Cardiac muscle cell (in vitro differentiated cells and primary cell): ENCODE measurements at regions not wholly inside any gene's neighbourhood (a gene's known extent, or its start where the extent isn't known, plus 50 kb on each side); places are given as distances from the start of the nearest gene placed in this dataset.
"Not testable (repeated sequence)": the region's sequence is repeated elsewhere in the genome, so short reads cannot be mapped to it uniquely, and the experiment has no call there.

Experiments used
- DNase-seq, 2 donors: peaks; one replicate each; pipeline versions ENCODE4 v3.0.0 to v3.0.0-alpha.2; 2010 to 2017; ENCODE audit warnings: low read depth in 1 of 2, low spot score in 1 of 2
- H3K27ac ChIP-seq: fragments of 200-600 bp; sonication (generic); 2 replicates; pipeline ENCODE4 v1.5.1; 2016
- H3K27me3 ChIP-seq: fragments of 200-600 bp; sonication (generic); 2 replicates; pipeline ENCODE4 v1.6.0; 2016; ENCODE audit warnings: control low read depth
- H3K36me3 ChIP-seq: fragments of 200-600 bp; sonication (generic); 2 replicates; pipeline ENCODE4 v1.5.1; 2016; ENCODE audit warnings: control low read depth
- H3K4me1 ChIP-seq: fragments of 200-600 bp; sonication (generic); 2 replicates; pipeline ENCODE4 v1.8.1; 2017; ENCODE audit warnings: low read depth, mild to moderate bottlenecking, mixed run types
- H3K4me3 ChIP-seq: fragments of 200-600 bp; sonication (generic); 2 replicates; pipeline ENCODE4 v1.5.1; 2016; ENCODE audit warnings: mild to moderate bottlenecking
- H3K9me3 ChIP-seq: fragments of 200-600 bp; sonication (generic); 2 replicates; pipeline ENCODE4 v1.5.1; 2017; ENCODE audit warnings: low read depth, mild to moderate bottlenecking, control low read depth
- CTCF ChIP-seq: IDR thresholded peaks from 2 replicates; pipeline ENCODE4 v1.5.1; 2012; ENCODE audit warnings: low read depth, mild to moderate bottlenecking, low read length

GRCh38 chrX:119296973-119297372, 60.9 kb downstream of the PGRMC1 start:
- DNase-seq, H3K27ac ChIP-seq, H3K27me3 ChIP-seq, H3K4me3 ChIP-seq, H3K4me1 ChIP-seq, H3K9me3 ChIP-seq, H3K36me3 ChIP-seq: not testable (repeated sequence)

GRCh38 chrX:119299812-119300211, 63.7 kb downstream of the PGRMC1 start:
- not testable (repeated sequence) for H3K4me1 ChIP-seq, H3K27ac ChIP-seq, H3K36me3 ChIP-seq, H3K9me3 ChIP-seq, H3K27me3 ChIP-seq, H3K4me3 ChIP-seq, DNase-seq

DNA sequence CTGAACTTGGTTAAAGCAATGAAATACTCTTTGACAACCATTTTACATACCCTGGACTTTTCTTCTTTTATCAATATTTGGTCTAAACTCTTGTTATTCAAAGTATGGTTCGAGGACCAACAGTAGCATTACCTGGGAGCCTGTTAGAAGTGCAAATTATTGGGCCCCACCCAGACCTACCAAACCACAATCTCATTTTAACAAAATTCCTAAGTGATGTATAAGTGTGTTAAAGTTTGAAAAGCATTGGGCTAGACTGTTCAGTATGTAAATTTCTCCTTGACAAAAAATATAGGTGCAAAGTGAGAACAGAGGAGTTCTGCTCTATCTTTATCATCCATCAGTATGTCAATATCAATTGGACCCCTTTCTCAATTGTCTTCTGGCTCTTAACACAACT, 67.1 kb downstream of the PGRMC1 start:
- Histone ChIP-seq H3K36me3 (no peaks in the 10 kb centered on the region), H3K4me1 (no peaks in the 10 kb centered on the region), H3K9me3 (no peaks in the 10 kb centered on the region), H3K4me3 (no peak overlapping the region), H3K27me3 (no peaks in the 10 kb centered on the region), H3K27ac (no peak overlapping the region)
- TF ChIP-seq CTCF, result no peak
- no peak for DNase-seq

GRCh38 chrX:119325456-119325855, 73.7 kb upstream of the SLC25A43 start:
- Histone ChIP-seq H3K36me3 (no peaks in the 10 kb centered on the region), H3K4me1 (no peaks in the 10 kb centered on the region), H3K27ac (no peak overlapping the region), H3K27me3 (no peaks in the 10 kb centered on the region), H3K9me3 (no peaks in the 10 kb centered on the region), H3K4me3 (no peak overlapping the region)
- TF ChIP-seq CTCF, result no peak
- peak in 1 of 2 donors; percentile 12 for DNase-seq

- H3K36me3 ChIP-seq, DNase-seq, H3K27me3 ChIP-seq, H3K9me3 ChIP-seq, H3K4me3 ChIP-seq, H3K4me1 ChIP-seq, H3K27ac ChIP-seq: not testable (repeated sequence)
Measured at GRCh38 chrX:119331873-119332272, 67.3 kb upstream of the SLC25A43 start.

DNA sequence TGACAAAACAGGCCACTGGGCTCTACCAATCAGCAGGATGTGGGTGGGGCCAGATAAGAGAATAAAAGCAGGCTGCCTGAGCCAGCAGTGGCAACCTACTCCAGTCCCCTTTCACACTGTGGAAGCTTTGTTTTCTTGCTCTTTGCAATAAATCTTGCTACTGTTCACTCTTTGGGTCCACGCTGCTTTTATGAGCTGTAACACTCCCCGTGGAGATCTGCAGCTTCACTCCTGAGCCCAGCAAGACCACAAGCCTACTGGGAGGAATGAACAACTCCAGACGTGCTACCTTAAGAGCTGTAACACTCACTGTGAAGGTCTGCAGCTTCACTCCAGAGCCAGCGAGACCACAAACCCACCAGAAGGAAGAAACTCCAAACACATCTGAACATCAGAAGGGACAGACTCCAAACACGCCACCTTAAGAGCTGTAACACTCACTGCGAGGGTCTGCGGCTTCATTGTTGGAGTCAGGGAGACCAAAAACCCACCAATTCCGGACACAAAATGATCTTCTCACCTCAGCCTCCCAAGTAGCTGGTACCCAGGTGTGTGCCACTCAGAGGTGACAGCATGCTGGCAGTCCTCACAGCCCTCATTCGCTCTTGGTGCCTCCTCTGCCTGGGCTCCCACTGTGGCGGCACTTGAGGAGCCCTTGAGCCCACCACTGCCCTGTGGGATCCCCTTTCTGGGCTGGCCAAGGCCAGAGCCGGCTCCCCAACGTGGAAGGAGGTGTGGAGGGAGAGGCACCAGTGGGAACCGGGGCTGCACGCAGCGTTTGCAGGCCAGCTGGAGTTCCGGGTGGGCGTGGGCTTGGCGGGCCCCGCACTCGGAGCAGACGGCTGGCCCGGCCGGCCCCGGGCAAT, 66.0 kb upstream of the SLC25A43 start:
- not testable (repeated sequence) for H3K27me3 ChIP-seq, H3K4me3 ChIP-seq, H3K27ac ChIP-seq, H3K36me3 ChIP-seq, DNase-seq, H3K9me3 ChIP-seq, H3K4me1 ChIP-seq

GRCh38 chrX:119333721-119334032, 65.5 kb upstream of the SLC25A43 start:
- not testable (repeated sequence) for H3K27ac ChIP-seq, H3K9me3 ChIP-seq, H3K36me3 ChIP-seq, H3K4me1 ChIP-seq, H3K4me3 ChIP-seq, H3K27me3 ChIP-seq, DNase-seq

DNA sequence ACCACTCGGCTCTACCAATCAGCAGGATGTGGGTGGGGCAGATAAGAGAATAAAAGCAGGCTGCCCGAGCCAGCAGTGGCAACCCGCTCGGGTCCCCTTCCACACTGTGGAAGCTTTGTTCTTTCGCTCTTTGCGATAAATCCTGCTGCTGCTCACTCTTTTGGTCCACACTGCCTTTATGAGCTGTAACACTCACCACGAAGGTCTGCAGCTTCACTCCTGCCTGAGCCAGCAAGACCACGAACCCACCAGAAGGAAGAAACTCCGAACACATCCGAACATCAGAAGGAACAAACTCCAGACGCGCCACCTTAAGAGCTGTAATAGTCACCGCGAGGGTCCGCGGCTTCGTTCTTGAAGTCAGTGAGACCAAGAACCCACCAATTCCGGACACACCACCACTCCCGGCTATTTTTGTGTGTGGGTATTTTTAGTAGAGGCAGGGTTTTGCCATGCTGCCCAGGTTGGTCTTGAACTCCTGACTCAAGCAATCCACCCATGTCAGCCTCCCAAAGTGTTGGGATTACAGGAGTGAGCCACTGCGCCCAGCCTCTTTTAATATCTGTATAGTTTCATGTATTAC, 64.6 kb upstream of the SLC25A43 start:
- not testable (repeated sequence) for H3K27me3 ChIP-seq, H3K4me1 ChIP-seq, DNase-seq, H3K4me3 ChIP-seq, H3K36me3 ChIP-seq, H3K27ac ChIP-seq, H3K9me3 ChIP-seq
